HG02938 (cell line): ENCODE measurements at regions not wholly inside any gene's neighbourhood (a gene's known extent, or its start where the extent isn't known, plus 50 kb on each side); places are given as distances from the start of the nearest gene placed in this dataset.
"Not testable (repeated sequence)": the region's sequence is repeated elsewhere in the genome, so short reads cannot be mapped to it uniquely, and the experiment has no call there.

Experiments
- ATAC-seq: cut with Tn5 transposase; IDR thresholded peaks from one replicate; pipeline ENCODE4 v1.9.1; 2021; ENCODE audit warnings: mild to moderate bottlenecking, moderate library complexity; ENCODE audit not compliant: unreplicated experiment

DNA sequence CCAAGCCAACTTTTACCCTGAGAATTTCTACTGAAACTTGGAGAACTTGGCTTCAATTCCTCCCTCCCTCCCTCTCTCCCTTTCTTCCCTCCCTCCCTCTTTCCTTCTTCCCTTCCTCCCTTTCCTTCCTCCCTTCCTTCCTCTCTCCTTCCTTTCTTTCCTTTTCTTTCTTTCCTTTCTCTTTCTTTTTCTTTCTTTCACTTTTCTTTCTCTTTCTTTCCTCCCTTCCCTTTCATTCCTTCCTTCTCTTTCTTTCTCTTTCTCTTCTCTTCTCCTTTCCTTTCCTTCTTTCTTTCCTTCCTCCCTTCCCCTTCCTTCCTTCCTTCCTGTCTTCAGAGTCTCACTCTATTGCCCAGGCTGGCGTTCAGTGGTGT lies 268.1 kb upstream of the SDK2 start:
- ATAC-seq, result no peak

DNA sequence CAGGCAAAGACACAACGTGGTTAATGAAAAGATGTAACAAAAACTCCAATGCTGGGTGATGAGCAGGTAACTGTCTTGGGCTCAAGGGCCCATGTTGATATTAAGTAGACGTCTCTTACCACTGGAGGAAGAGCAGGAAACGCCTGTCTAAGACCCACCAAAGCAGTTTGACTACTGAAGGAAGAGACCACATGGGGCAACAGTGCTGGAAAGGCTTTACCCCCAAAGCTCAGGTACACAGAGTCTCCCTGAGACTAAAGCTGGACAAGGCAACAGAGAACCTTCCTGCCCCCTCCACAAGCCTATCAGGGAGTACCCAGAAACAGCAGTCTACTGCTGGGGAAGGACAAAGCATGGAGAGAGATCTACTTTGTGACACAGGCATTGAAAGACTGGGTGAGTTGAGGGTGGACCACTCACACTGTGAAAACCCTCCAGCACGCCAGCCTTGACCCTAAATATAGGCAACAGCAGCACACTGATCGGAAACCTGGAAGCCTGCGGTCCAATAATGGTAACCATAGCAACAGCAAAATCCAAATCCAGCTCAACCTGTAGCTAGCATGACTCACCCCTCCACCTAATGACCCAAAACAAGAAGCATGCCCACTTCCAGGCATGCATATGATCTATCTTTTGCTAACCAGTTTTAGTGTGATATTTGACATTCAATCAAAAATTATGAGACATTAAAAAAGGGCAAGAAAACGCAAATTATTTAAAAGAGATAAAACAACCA lies 270.5 kb upstream of the SDK2 start:
- no peak for ATAC-seq

DNA sequence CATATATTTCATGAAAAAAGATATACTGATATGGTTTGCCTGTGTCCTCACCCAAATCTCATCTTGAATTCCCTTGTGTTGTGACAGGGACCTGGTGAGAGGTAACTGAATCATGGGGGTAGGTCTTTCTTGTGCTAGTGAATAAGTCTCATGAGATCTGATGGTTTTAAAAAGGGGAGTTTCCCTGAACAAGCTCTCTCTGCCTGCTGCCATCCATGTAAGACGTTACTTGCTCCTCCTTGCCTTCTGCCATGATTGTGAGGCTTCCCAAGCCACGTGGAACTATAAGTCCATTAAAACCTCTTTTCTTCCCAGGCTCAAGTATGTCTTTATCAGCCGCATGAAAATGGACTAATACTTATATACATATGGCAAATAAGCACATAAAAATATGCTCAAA lies 274.8 kb upstream of the SDK2 start:
- ATAC-seq, result not testable (repeated sequence)

DNA sequence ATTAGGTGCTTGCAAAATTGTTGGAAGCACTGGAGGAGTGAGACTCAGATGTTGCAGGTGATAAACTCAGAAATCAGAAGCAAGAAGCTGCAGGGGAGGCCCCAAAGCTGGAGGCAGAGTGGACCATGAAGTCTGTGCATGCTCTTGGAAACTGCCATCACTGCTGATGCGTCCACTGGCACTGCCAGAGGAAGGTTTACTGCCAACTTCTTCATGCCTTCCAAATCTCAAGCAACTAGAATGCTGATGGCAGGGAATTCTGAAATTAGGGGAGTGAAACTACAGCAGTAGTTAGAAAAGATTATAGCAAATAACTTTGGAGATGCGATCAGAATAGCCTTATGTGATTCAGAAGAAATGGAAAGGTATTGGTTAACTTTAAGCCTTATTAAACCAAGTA lies 277.1 kb upstream of the SDK2 start:
- ATAC-seq, result no peak

DNA sequence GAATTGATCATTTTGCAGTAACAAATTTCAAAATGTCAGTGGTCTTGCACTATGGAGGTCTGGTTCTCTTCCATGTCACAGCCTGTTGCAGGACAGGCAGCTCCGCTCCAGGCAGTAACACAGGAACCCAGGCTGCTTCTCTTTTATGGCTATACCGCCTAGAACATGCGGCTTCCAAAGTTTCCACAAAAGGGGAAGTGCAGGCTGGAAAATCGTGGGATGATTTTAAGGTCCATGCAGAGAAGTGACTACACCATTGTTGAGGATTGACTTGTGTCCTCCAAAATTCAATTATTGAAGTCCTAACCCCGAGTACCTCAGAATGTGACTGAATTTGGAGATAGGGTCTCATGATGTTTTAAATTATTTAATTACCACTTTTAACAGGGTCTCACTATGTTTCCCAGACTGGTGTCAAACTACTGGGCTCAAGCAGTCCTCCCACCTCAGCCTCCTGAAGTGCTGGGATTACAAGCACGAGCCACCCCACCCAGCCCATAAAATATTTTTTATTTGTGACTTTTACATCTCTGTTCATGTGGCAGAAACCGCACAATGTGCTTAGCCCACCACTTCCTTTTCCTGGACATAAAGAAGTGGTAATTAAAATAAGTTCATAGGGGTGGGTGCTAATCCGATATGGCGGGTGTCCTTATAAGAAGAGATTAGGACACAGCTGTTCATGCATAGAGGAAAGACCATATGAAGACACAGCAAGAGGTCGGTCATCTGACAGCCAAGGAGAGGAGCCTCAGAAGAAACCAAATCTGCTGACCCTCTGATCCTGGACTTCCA lies 279.2 kb upstream of the RPL38 start:
- ATAC-seq, result no peak

DNA sequence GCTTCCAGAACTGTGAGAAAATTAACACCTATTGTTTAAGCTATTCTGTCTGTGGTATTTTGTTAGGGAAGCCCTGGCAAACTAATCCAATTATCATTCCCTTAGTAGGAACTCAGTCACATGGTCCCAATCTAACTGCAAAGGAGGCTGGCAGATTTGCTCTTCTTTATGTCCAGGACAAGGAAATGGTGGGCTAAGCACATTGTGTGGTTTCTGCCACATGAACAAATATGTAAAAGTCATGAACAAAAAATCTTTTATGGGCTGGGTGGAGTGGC lies 278.6 kb upstream of the RPL38 start:
- no peak for ATAC-seq

DNA sequence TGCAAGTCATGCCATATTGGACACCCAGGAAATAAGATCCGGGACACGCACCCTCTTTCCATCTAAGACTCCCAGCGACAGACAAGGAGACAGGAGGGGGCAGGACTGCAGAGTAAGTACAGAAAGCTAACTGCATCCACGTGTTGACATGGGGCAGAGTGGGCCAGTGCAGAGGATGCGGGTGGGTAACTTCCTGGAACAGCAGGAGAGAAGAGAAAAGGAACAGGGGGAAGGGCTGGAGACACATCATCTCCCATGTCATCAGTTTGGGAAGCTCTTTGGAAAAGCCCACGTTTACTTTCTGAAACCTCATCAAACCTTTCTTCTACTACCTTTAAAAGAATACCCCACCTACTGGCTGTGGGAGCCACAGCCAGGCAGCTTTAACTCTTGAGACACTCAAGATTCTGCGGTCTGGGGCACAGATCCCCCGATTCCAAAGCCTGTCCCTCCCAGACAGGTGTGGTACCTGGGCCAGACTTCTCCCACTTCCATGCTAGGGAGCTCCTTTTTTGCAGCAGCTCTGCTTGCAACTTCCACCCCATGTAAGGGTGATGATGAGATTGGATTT lies 273.5 kb upstream of the RPL38 start:
- no peak for ATAC-seq

DNA sequence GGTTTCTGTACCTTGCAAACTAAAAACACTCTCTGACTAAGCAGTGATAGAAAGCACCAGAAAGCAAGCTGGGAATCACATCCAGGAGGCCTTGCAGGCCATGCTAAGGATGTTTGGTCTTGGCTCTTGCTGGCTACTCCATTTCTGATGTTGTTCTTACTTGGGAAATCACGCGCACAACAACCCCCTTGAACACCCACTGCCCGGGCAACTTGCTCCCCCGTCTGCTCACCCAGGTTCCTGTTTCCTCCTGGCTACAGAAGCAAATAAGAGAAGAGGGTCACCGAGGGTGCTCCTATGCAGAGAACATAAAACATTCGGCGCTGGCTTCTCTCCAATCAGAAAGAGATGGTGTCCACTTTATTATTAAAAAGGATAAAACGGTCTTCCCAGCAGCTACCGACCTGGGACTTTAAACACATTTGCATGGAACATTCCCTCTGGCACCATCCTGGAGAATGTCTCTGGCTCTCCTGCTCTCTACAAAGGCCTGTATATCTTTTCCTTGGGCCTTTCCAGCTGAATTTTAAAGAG lies 271.2 kb upstream of the RPL38 start:
- no peak for ATAC-seq

DNA sequence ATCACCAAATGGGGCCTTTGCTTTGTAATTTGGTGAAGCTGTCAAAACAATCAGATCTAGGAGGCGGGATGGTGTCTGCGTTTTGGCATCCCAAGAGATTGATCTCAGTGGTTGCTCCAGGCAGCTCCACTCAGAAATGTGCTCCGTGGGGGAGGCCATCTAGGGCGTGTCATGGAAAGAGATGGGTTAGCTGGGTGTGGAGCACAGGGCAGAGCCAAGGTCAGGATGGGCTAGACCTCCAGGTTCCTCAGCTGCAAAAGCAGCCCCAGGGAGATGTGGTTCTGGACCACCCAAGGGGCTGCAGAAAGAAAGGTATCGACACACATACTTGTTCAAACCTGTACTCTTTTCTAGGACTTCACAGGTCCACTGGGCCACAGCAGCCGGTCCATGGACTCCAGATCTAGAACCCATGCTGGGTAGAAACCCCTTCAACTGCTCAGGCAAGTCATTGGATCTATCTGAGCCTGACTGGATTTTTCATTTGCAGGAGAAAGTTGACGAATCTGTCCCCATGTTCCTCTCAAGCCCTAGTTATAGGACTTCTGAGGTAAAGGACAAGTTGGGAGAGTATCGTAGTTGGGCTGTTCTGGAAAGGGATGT lies 270.2 kb upstream of the RPL38 start:
- ATAC-seq, result no peak

DNA sequence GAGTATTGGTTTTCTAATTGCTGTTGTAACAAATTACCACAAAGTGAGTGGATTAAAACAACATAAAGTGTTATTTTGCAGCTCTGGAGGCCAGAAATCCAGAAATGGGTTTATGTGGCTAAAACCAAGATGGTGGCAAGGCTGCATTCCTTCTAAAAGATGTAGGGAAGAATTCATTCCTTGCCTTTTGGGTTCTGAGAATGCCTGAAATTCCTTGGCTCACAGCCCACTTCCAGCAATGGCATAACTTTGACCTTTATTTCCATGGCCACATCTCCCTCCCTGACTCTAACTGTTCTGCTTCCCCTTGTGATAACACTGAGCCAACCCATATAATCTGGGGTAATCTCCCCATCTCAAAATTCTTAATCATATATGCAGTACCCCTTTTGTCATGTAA lies 269.6 kb upstream of the RPL38 start:
- no peak for ATAC-seq

DNA sequence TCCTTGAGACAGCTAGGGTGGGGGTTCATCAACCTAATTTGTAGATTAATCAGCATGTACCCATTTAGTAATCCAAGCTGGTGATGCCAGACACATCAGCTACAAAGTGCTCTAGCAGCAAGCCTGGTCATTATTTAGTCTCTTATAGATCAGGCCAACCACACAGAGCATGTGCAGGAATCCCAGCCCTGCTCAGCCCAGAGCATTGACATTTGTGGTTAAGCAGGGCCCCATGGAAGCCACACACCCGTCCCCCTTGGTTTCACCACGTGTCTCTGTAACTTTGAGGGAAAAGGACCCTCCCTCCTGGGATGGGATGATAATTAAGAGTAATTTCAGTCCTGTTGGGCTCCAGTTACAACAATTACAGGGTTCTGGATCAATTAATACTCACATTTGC lies 268.8 kb upstream of the RPL38 start:
- ATAC-seq, result no peak

DNA sequence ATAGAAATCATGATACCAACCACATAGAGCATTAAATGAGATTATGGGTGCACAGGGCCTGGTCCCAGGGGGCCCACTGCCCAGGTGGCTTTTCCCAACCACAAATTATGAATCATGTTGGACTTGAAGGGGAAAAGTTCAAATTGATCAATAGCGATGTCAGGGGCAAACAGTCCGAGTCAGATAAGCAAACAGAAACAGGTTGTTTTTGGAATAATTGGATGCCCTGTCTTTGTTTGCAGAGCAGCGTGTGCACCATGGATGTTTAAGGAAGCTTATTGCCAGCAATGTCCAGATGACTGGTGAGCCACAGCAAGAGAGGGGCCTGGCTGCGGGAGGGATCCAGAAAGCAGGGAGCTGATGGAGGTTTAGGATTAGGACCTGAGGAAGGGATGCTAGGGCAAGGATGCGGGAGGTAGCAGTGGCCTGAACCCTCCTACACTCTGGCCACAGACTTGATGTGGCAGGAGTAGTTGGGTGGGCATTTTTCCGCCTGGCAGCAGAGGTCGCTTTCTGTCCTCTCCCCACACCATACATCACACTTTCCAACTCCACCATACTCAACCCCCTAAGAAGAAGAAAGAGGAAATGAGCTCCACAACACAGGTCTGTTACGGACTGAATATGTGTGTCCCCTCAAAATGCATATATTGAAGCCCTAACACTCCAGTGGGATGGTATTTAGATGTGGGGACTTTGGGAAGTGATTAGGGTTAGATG lies 266.4 kb upstream of the RPL38 start:
- ATAC-seq, result no peak

DNA sequence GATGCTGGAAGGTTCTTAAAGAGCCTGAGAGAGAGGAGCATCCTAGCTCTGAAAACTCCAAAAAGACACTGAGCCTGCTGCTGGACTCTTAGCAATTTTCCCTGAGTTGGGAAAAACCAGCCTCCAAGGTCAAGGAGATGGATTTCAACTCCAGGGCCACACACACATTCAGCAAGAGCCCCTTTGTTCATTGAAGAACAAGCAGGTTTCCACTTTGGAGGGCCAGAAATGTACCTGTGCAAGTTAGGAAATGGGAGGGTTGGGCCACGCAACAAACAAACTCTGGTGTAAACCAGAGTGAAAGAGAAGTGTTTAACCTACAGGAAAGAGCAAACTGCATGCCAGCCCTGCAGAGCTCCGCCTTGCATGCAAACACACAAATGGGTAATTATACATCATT lies 264.8 kb upstream of the RPL38 start:
- ATAC-seq, result no peak

DNA sequence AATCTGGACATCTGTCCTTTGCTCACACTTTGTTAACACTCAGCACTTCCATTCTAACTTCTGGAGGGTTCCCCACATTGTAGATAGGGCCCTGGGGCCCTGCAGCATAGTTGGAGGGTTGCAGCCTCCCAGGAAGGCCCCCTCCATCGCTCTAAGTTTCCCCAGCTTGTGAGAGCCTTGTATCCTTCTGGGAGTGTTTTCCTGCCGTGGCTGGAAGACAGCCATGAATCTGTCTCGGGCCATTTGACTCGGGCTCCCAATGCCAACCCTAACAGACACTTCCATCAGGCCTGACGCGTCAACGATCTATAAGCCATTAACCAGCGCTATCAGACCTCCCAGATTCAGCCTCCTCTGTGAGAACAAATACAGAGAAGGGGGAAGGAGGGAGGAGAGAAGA lies 263.7 kb upstream of the RPL38 start:
- no peak for ATAC-seq

DNA sequence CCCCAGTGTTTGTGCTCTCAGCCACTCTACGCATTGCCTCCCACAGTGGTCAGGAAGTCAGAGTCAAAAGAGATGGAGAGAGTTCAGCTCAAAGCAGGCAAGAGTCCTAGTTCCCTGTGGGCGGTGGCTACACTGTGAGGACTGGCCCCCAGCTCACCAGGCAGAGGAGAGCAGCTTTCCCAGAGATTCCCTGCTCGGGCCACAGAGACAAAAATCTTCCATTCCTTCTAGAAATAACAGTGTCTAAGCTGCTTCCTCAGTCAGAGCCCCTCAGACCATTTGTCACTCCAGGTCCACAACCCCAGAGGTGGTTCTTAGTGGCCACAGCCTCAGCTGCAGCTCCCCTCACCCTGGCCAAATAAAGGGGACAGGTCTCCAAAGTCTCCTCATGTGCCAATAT lies 263.0 kb upstream of the RPL38 start:
- ATAC-seq, result no peak

DNA sequence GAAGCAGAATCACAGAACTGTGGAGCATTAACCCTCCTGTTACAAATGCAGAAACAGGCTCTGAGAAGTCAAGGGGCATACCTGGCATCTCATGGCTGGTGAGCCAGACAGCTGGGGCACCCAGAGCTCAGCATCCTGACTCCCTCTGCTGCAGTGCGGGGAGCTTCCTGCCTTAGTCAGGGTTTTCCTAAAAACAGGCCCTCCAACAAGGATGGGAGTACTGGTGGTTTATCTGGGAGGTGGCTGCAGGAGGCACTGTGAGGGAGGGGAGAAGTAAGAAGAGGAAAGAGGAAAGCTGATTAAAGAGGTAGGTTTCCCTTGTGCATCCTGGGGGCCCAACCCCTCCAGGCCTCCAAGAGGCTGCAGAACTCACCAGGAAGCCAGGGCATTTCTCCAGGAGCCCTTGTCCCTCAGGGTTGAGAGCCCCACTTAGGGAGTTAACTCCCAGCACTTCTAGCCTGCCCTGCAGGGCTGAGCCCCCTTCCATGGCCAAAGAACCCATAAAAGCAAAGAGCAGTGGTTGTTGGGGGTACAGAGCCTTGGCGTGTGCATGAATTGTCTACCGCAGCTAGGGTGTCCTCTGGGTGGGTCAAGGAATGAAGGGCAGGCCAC lies 261.5 kb upstream of the RPL38 start:
- ATAC-seq, result no peak

DNA sequence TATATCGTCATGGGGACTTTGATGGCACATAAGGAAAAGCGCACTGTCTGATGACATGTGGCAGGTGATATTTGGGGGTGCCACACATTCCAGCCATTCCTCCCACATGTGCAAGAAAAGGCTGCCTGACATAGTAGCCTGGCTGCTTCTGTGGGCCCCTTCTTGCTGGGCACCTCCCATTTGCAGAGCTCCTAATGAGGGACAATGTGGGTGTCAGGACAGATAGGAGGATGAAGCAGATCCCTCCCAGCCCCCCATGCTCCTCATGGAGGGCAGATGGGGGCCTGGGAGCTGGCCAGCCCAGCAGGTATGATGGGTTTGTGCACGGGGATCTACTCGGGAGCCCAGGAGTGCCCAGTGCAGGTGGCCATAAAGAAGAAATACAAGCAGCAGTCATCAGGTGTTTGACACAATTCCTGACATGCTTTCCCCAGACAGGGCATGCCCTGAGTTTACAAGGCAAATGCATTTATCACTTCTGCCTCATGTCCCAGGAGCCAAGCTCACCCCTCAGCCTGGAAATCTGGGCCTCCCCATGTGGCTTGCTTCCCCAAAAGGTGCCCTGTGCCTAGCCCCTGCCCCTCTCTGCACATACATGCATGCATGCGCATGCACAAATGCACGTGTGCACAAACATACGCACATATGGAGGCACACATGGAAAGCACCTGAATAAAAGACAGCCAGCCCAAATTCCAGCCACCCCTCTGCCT lies 260.6 kb upstream of the RPL38 start:
- no peak for ATAC-seq

DNA sequence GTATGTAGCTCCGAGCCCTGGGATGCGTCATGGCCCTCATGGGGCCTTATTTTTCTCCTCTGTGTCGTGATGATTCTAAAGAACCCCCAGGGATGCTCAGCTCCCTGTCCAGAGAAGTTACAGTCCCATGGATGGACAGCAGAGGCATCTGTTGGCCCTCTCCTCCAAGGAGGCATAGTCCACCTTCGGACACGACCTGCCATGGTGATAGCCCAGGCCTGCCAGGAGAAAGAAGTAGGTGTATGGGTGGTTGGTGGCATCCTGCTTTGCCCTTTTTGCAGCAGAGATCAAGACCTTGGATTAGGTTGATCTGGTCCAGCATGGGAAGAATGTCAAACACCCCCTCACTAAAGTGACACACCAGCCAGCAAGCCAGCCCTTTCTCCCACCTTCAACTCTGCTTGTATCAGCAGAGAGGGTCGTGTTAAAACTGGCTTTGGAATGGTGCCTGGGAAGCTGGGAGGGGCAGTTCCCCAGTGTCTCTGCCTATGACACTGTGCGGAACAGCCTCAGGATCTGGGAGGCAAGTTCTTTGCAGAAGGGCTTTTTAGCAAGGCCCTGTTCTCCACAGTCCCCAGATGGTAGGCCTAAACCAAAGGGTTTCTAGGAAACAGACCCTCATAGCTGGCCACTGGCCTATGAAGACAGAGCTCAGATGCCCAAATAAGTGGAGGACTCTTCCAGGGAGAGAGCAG lies 259.9 kb upstream of the RPL38 start:
- ATAC-seq, result no peak

DNA sequence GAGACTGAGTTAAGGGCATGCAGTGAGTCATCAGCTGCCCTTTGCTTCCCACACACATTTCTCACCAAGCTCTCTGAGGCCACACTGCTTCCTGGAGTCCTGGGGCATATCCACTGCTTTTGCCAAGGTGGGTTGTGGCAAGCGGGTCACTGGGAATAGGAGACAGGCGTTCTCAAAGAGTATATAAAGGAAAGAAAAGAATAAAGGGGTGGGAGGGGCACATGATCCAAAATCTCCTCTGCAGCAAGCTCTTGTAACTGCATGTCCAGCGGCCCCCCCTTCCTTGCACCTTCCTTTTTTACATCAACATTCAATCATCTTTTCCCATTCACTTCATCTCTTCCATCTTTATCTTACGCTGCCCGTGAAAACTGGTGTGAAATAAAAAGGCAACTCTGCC lies 259.1 kb upstream of the RPL38 start:
- no peak for ATAC-seq
